Breast epithelium (tissue), 4 donors: ENCODE measurements at regions not wholly inside any gene's neighbourhood (a gene's known extent, or its start where the extent isn't known, plus 50 kb on each side); places are given as distances from the start of the nearest gene placed in this dataset.

Experiments
- DNase-seq, 2 donors: peaks; one replicate each; pipeline ENCODE4 v3.0.0-alpha.2; 2019; ENCODE audit warnings: low spot score in 2 of 2
- H3K27ac ChIP-seq, 2 donors: fragments of 200-600 bp; sonication (generic) in 1 of 2; one replicate each; pipeline ENCODE4 v1.5.1; 2016 to 2019; ENCODE audit warnings: mild to moderate bottlenecking in 1 of 2
- H3K27me3 ChIP-seq, 2 donors: fragments of 200-600 bp; sonication (generic) in 1 of 2; one replicate each; pipeline versions ENCODE4 v1.5.1 to v1.6.0; 2017 to 2019; ENCODE audit warnings: control low read depth in 1 of 2, mild to moderate bottlenecking in 1 of 2
- H3K36me3 ChIP-seq: fragments of 200-600 bp; one replicate; pipeline ENCODE4 v1.5.1; 2019
- H3K4me1 ChIP-seq, 2 donors: fragments of 200-600 bp; sonication (generic); one replicate each; pipeline ENCODE4 v1.5.1; 2016 to 2019; ENCODE audit warnings: control low read depth in 1 of 2
- H3K4me3 ChIP-seq, 3 donors: fragments of 200-600 bp; sonication (generic); 1 replicate in 2 of 3; 2 replicates in 1 of 3; pipeline ENCODE4 v1.5.1; 2016 to 2019; ENCODE audit warnings: mild to moderate bottlenecking in 3 of 3, moderate library complexity in 2 of 3
- H3K9me3 ChIP-seq, 2 donors: fragments of 200-600 bp; sonication (generic) in 1 of 2; one replicate each; pipeline ENCODE4 v1.5.1; 2016 to 2019; ENCODE audit warnings: control low read depth in 1 of 2
- CTCF ChIP-seq, 3 donors: fragments of 450-650 bp; IDR thresholded peaks; one replicate each; pipeline ENCODE4 v1.5.1; 2016 to 2017; ENCODE audit warnings: antibody characterized with exemption in 3 of 3, mild to moderate bottlenecking in 3 of 3, moderate library complexity in 3 of 3
- POLR2A ChIP-seq: fragments of 450-650 bp; IDR thresholded peaks from one replicate; pipeline ENCODE4 v1.6.1; 2016; ENCODE audit warnings: antibody characterized with exemption, mild to moderate bottlenecking, moderate library complexity
- POLR2AphosphoS5 ChIP-seq, 3 donors: sonication (generic); formaldehyde crosslinking; IDR thresholded peaks; one replicate each; pipeline ENCODE4 v1.6.1; 2017; ENCODE audit warnings: antibody characterized with exemption in 3 of 3
- intact Hi-C: fragments of 100-400 bp; cut with DNase I; formaldehyde crosslinking; loops from one replicate; pipeline ENCODE4 v1.15.1; 2023; ENCODE audit warnings: low total_unique reads

- Histone ChIP-seq H3K36me3 (no peaks in the 10 kb centered on the region), H3K9me3 (no peaks in the 10 kb centered on the region)
Measured at GRCh38 chr6:147061252-147061651, 143.0 kb upstream of the STXBP5 start.

GRCh38 chr6:147063469-147064031, 140.7 kb upstream of the STXBP5 start:
- no peaks in the 10 kb centered on the region for H3K27me3 ChIP-seq
- TF ChIP-seq CTCF (IDR thresholded peaks at IDR 0.05) = no peak
- H3K4me3 ChIP-seq = no peak overlapping the region
- H3K27ac ChIP-seq = peak overlapping the region; percentile 21 to 48
- no peak for DNase-seq
- H3K4me1 ChIP-seq = peaks cover 0 to 5% of the 10 kb centered on the region in 2 donors
- H3K9me3 ChIP-seq = no peaks in the 10 kb centered on the region
- H3K36me3 ChIP-seq = no peaks in the 10 kb centered on the region
- intact Hi-C loops = loop anchor here (5.0 kb wide), 1 partner anchor 469 kb away; no protein-coding TSS in a partner anchor

More at GRCh38 chr6:147061252-147061651, 143.0 kb upstream of the STXBP5 start:
- Histone ChIP-seq H3K27ac (no peak overlapping the region), H3K4me1 (peaks cover 0 to 5% of the 10 kb centered on the region in 2 donors), H3K27me3 (no peaks in the 10 kb centered on the region), H3K4me3 (no peak overlapping the region)
- intact Hi-C loops = loop anchor here (5.0 kb wide), 1 partner anchor 471 kb away; no protein-coding TSS in a partner anchor
- DNase-seq = no peak
- TF ChIP-seq POLR2A (no peak), CTCF (IDR thresholded peaks at IDR 0.05) (no peak), POLR2AphosphoS5 (IDR thresholded peaks at IDR 0.05) (no peak)

- intact Hi-C loops = no loop called here
- no peak for TF ChIP-seq POLR2A
- TF ChIP-seq CTCF (IDR thresholded peaks at IDR 0.05) = no peak
- no peak for TF ChIP-seq POLR2AphosphoS5 (IDR thresholded peaks at IDR 0.05)
- Histone ChIP-seq H3K4me3 (no peak overlapping the region), H3K9me3 (peaks cover 0 to 8% of the 10 kb centered on the region in 2 donors), H3K36me3 (no peaks in the 10 kb centered on the region), H3K4me1 (peaks cover 0 to 5% of the 10 kb centered on the region in 2 donors), H3K27me3 (no peaks in the 10 kb centered on the region), H3K27ac (no peak overlapping the region)
- DNase-seq = peak in 1 of 2 donors; percentile 37
Measured at GRCh38 chr6:147065786-147066185, 138.4 kb upstream of the STXBP5 start.

- H3K4me1 ChIP-seq = peaks cover 0 to 5% of the 10 kb centered on the region in 2 donors
- intact Hi-C loops = no loop called here
- H3K36me3 ChIP-seq = no peaks in the 10 kb centered on the region
- no peak overlapping the region for H3K27ac ChIP-seq
- no peaks in the 10 kb centered on the region for H3K27me3 ChIP-seq
- peaks cover 0 to 8% of the 10 kb centered on the region in 2 donors for H3K9me3 ChIP-seq
- no peak for TF ChIP-seq POLR2AphosphoS5 (IDR thresholded peaks at IDR 0.05)
- no peak for TF ChIP-seq POLR2A
- H3K4me3 ChIP-seq = no peak overlapping the region
- DNase-seq = no peak
Measured at GRCh38 chr6:147067184-147067583, 137.0 kb upstream of the STXBP5 start.

GRCh38 chr6:147071776-147072175, 132.4 kb upstream of the STXBP5 start:
- intact Hi-C loops = no loop called here
- no peaks in the 10 kb centered on the region for H3K27me3 ChIP-seq

More at GRCh38 chr6:147071776-147072175, 132.4 kb upstream of the STXBP5 start:
- no peak overlapping the region for H3K4me3 ChIP-seq
- TF ChIP-seq POLR2AphosphoS5 (IDR thresholded peaks at IDR 0.05) (no peak), CTCF (IDR thresholded peaks at IDR 0.05) (no peak), POLR2A (no peak)
- H3K4me1 ChIP-seq = peaks cover 0 to 3% of the 10 kb centered on the region in 2 donors
- peaks cover 0 to 8% of the 10 kb centered on the region in 2 donors for H3K9me3 ChIP-seq
- no peaks in the 10 kb centered on the region for H3K36me3 ChIP-seq
- H3K27ac ChIP-seq = no peak overlapping the region
- no peak for DNase-seq
